ENCODE measurements at regions not wholly inside any gene's neighbourhood (a gene's known extent, or its start where the extent isn't known, plus 50 kb on each side); places are given as distances from the start of the nearest gene placed in this dataset.
"Not testable (repeated sequence)": the region's sequence is repeated elsewhere in the genome, so short reads cannot be mapped to it uniquely, and the experiment has no call there.

- DNase-seq (ENCODE audit: low read depth) = no peak
Observed at GRCh38 chr22:48301421-48301820, 1526.3 kb downstream of the BRD1 start.

- DNase-seq (ENCODE audit: low read depth) = no peak
Observed at GRCh38 chr22:48300877-48301276, 1526.8 kb downstream of the BRD1 start.

DNA sequence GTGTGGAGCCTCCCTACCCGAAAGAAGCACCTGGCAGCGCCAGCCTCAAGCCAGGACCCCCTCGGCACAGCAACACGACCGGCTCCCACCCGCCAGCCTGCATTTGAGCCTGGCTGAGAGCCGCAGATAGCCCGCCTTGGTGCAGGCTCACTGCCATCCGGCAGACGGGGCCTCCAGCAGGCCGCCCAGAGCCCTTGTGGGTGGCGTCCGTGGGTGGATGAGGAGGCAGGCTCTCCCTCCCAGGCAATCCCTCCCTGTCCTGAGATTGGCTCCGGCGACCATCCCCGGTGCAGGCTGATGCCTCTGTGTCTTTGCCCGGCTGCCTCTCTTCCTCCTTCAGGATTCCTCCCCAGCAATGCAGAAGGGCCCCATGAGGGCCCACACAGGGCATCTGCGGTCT lies 1527.9 kb downstream of the BRD1 start:
- DNase-seq (ENCODE audit: low read depth) = no peak

- DNase-seq (ENCODE audit: low read depth) = no peak
Observed at GRCh38 chr22:48299124-48299523, 1528.5 kb downstream of the BRD1 start.

DNA sequence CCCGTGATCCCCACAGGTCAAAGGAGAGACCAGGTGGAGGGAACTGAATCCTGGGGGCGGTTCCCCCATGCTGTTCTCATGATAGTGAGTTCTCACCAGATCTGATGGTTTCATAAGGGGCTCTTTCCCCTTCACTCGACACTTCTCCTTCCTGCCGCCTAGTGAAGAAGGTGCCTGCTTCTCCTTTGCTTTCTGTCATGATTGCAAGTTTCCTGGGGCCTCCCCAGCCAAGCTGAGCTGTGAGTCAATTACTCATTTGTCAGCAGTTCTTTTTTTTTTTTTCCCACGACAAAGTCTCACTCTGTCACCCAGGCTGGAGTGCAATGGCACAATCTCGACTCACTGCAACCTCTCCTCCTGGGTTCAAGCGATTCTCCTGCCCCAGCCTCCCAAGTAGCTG lies 1530.4 kb downstream of the BRD1 start:
- no peak for DNase-seq (ENCODE audit: low read depth)

DNA sequence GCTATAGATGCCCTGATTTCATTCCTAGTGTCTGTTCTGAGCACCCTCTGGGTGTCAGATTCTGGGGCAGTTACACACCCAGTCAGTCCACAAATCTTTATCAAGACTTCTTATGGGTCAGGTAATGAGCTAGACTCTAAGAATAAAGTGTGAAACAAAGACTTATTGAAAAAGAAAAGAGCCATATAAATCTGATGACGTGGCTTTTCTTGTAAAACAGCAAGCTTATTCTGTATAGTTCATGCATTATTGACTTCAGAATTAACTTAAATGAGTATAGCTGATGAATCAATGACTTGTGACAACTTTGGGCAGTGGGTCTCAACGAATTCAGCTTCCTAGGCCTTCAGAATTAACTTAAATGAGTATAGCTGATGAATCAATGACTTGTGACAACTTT lies 1527.5 kb downstream of the TBC1D22A start:
- DNase-seq (ENCODE audit: low read depth) = not testable (repeated sequence)

- DNase-seq (ENCODE audit: low read depth) = no peak
Observed at GRCh38 chr22:48288376-48288940, 1526.0 kb downstream of the TBC1D22A start.

- no peak for DNase-seq (ENCODE audit: low read depth)
Observed at GRCh38 chr22:48287031-48287430, 1524.6 kb downstream of the TBC1D22A start.

DNA sequence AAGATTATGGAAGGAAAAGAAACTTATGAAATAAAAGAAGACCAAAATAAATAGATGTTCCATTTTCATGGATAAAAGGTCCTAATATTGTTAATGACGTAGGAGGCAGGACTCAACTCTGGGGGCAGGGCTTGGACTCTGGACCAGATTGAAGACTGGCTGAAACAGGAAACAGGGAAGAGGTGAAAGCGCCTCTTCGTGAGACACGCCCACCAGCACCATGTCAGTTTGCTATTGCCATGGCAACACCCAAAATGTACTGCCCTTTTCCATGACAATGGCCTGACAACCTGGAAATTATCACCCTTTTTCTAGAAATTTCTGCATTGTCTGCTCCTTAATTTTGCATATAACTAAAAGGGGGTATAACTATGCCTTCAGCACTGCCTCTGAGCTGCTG lies 1522.2 kb downstream of the TBC1D22A start:
- no peak for DNase-seq (ENCODE audit: low read depth)

DNA sequence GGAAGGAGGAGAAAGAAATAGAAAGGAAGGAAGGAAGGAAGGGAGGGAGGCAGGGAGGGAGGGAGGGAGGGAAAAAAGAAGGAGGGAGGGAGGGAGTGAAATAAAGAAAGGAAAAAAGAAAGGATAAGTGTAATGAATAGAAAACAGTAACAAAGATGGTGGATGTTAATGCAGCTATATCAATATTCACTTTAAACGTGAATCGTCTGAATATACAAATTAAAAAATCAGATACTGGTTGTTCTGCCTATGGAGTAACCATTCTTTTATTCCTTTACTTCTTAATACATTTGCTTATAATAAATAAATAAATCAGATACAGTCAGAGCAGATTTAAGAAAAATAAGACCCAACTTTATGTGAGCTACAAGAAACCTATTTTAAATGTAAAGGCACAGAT lies 1520.4 kb downstream of the TBC1D22A start:
- no peak for DNase-seq (ENCODE audit: low read depth)

DNA sequence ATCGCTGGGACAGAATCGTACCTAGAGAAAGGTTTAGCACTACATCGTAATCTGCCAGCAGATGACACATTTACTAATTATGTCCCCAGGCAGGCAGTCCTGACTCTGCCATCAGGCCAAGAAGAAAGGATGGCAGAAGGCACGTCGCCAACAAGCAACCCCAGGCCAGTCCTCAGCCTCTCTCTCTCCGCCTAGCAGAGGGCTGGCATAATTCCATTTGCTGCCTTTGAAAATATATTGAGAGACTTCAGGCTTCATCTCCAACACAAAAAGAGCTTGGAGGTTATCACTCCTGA lies 1517.0 kb downstream of the TBC1D22A start:
- no peak for DNase-seq (ENCODE audit: low read depth)

- DNase-seq (ENCODE audit: low read depth) = no peak
Observed at GRCh38 chr22:48278620-48279460, 1516.4 kb downstream of the TBC1D22A start.

DNA sequence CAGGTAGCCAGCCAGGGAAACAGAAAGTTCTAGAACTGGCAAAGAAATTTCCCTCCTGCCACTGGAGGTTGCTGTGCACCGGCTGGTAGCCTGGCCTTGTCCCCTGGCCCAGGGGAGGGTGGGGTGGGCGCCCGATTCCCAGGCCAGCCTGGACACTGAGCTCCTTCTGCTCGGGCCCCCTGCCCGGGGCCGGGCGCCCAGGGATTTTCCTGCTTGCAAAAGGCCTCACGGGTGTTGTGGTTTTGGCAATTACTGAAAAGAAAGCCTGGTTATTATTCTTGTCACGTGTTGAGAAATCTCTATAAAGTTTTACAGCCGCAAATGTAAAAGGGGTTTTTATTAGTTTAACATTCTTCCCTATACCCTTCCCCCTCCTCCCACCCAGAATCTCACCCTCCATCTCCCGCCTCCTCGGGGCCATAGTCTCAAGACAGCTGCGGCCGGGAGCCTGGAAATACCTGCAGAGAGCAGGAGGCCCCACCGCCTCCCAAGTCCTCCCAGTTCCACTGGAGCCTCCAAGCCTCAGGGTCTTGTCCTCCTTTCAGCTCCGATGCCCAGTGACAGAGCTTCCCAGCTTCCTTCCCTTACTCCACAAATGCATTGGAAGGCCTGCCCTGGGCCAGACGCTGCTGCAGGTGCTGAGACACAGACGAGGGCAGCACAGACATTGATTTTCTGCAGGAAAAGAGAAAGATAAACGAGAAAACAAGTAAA lies 1515.6 kb downstream of the TBC1D22A start:
- DNase-seq (ENCODE audit: low read depth) = no peak

DNA sequence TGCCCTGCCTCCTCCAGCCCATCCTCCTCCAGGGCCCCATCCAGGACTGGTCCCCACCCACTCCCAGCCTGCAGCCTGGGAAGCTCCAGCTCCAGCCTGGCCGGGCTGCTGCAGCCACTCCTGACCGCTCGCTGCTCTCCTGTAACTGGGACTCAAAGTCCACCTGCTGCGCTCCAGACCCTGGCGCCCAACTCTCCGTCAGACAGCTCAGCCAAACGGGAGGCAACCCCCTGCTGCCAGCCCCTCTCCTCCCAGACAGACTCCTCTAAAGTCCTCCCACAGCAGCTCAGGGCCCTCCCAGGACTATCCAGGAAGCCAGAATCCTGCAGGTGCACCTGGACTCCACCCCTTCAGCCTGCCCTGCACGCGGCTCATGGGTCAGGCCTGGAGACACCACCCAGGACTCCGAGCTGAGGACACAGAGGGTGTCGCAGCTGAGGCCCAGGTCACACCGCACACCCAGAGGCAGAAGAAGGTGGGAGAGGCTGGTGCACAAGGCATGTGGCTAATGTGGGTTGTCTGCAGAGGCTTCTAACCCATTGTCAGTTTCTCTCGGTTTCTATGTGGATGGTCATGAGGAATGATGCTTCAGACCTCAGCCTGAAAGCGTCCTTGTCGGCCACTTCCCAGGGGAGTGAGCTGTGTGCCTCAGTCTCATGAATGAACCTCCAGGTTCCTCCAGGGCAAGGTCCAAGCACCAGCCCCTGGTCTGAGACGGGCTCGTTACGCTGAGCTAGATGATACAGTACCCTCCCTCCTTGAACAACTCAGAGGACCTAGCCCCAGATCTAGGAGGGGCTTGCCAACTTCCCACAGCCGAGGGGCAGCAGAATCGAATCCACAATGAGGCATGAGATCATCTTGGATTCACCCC lies 1514.8 kb downstream of the TBC1D22A start:
- DNase-seq (ENCODE audit: low read depth) = no peak

DNA sequence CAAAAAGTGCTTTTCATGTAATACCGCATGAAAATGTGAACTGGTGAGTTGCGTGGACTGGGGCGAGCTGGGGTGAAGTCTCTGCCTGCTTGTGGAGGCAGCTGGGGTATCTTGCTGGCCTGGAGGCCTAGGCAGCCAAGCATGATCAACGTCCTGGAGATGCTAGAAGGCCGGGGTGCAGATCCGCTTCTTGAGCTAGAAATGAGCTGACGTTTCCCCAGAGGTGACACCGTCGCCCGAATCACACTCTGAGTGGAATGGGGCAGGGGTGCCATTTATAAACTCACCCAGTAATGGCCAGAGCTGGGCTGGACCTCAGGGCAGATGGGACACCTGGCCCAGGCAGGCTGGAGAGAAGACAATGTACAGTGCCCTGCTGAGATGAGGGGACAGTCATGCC lies 1513.0 kb downstream of the TBC1D22A start:
- DNase-seq (ENCODE audit: low read depth) = no peak

- no peak for DNase-seq (ENCODE audit: low read depth)
Observed at GRCh38 chr22:48270731-48271130, 1508.3 kb downstream of the TBC1D22A start.

DNA sequence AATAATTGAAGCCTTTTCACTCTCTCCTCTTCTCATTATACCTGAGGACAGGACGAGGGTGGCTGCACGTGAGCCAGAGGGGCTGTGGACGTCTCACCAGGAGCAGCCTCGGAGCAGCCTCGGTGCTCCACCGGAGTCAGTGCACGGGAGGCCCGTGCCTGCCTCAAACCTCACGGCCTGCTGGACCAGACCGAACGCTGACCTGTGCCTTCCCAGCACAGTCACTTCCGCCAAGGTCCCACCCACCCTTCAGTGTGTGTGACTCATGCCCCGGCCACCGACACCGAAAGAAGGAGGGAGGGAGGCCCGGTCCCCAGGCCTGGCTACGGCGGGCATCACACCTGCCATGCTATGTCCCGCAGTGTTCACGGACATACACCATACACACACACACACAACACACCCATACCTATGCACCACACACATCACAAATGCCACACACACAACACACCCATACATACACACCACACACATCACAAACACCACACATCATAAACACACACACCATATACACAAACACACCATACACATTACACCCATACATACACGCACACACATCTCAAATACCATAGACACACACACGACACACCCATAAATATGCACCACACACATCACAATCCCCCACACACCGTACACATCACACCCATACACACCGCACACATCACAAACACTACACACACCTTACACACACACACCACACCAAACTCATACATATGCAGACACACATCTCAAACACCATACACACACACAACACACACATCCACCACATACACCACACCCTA lies 1506.5 kb downstream of the TBC1D22A start:
- DNase-seq (ENCODE audit: low read depth) = no peak

GRCh38 chr22:48268293-48268692 lies 1505.8 kb downstream of the TBC1D22A start:
- DNase-seq (ENCODE audit: low read depth) = no peak

DNA sequence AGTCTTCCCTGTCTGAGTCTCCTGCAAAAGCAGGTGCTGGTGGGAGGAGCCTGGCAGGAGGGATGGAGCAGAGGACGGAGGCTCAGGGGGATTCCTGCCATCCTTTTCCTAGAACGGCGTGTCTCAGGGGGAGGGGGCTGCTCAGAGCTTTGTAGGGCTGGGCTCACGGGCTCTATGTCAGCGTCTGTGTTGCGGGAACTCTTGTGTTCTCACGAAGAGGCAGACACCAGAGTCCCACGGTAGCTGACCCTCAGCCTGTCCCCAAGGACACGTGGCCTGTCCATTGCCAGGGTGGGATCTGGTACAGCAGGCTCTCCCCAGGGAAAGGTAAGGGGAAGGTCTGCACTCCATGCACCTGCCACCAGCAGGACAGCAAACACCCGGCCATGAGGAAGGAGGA lies 1505.2 kb downstream of the TBC1D22A start:
- no peak for DNase-seq (ENCODE audit: low read depth)

GRCh38 chr22:48265000-48265625 lies 1502.7 kb downstream of the TBC1D22A start:
- no peak for DNase-seq (ENCODE audit: low read depth)

GRCh38 chr22:48264586-48264985 lies 1502.1 kb downstream of the TBC1D22A start:
- DNase-seq (ENCODE audit: low read depth) = no peak

Measured in stimulated activated CD8-positive, alpha-beta memory T cell treated with anti-CD3 and anti-CD28 coated beads, Interleukin-12 subunit alpha, Interleukin-12 subunit beta, amount 100 ng/mL, for 1 hour (primary cell).